CD4-positive, alpha-beta T cell treated with Interferon gamma for 1 hour (primary cell): ENCODE measurements at regions not wholly inside any gene's neighbourhood (a gene's known extent, or its start where the extent isn't known, plus 50 kb on each side); places are given as distances from the start of the nearest gene placed in this dataset.

ENCODE experiments used
- DNase-seq: peaks from one replicate; pipeline ENCODE4 v3.0.0-alpha.2; 2020

DNA sequence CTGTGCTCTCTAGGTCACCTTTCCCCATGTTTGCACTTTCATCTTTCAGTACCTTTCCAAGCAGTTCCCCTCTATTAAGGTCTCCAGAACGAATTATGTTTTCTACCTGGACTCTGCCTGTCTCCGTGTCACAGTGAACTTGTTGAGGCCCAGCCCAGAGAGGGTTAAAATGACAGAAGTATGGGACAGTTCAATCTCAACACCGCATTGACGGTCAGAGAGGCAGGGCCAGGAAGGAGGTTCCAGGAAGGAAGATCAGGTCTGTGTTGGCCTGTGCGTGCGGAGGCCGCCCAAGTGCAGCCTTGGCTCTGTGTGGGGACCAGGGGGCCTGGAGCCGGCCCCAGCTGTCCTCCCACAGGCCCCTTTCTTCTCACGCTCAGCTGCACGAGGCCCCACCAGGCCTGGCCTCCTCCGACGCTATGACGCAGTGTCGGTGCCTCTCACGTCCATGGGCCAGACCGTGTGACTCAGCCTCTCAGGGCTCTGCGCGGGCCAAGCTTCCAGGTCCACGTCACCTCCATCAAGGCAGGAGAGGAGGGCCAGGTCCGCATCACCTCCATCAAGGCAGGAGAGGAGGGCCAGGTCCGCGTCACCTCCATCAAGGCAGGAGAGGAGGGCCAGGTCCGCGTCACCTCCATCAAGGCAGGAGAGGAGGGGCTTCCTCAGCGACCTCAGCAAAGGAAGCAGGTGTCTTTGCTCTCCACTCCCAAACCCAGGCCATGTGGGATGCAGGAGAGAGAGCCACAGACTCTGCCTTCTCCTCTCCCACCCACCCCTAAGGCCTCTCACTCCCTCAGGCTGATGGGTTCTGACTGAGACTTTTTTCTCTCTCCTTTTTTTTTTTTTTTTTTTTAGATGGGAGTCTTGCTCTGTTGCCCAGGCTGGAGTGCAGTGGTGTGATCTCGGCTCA is 83.1 kb downstream of the CPN2 start:
- no peak for DNase-seq

DNA sequence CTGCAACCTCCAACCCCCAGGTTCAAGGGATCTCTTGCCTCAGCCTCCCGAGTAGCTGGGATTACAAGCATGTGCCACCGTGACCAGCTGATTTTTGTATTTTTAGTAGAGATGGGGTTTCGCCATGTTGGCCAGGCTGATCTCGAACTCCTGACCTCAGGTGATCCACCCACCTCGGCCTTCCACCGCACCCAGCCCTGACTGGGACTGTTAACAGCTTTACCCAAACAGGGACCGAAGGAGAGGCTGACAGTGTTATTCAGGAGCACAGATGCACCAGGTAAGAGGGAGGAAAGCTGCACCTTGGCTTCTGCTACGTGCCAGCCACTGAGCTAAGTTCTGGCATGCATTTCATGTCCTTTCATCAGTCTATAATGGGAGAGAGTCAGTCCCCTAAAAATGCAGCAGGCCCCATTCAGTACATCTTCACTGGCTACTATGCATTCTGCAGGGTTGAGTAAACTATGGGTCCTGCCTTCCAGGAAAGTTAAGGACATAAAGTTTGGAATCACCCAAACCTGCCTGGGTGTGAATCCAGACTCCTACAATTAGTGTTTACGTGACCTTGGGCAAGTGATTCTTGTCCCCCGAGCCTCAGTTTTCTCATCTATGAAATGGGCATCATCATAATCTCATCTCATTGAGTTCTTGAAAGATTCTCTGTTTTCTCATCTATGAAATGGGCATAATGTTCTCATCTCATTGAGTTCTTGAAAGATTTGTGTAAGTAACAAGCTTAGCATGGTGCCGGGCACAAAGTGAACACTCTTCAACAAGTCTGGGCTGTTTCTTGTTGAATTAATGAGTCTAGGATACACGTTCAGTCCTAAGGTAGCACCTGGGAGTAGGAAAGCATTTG is 82.2 kb downstream of the CPN2 start:
- no peak for DNase-seq

DNA sequence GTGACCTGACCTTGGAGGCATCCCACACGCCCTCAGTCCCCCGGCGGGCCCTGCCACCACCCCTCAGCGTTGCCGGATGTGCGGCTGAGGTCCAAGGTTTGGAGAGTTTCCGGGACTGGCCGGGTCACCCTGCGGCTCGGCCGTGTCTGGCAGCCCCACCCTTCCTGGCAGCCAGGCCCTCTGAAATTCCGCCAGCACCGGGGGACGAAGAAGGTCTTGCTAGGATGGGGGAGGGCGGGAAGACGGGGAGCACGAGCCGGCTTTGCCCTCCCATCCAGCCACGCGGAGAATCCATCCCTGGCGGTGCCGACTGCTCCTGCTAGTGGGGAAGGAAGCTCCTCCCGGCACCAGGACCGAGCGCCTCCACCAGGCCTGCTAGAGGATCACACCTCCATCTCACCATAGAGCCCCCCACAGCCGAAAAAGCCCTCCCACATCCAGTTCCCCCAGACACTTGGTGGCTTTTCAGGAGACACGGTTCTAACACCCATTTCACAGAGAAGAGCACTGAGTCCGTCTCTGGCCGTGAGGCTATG is 81.5 kb downstream of the CPN2 start:
- no peak for DNase-seq

DNA sequence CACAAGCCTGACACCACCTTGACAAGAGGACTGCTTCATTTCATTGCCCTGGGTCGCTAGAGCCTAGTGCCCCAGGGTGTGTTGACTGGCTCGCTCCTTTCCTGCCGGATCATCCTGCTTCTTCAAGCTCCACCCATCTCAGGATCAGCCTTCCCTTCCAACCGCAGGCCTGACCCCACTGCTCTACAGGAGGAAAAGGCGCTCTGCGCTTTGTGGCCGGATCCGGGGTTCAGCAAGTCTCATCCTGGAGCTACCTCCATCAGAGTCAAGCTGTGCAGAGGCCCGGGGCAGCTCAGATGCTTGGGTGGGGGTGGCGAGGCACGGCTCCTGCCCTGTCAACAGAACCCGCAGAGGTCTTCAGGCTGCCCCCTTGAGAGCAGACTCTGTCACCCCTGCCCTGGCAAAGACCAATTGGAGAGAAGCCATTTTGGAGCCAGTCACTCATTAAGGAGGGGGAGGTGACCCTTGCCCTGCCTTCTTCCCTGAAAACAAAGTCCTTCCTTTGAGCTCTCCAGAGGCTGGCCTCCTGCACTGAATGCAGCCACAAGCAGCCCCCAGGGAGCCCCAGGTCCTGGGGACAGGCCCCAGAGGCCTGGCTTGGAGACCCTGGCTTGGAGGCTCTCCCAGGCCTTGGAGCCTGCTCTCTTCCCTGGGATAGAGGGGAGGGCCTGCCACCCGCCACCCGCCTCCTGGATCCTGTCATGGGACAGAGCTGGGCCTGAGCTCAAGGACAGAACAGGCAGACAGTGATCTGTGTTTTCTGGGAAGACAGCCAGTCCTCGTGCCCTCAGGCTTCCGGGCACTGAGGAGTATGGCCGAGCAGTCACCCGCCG is 80.3 kb downstream of the CPN2 start:
- DNase-seq: no peak

DNA sequence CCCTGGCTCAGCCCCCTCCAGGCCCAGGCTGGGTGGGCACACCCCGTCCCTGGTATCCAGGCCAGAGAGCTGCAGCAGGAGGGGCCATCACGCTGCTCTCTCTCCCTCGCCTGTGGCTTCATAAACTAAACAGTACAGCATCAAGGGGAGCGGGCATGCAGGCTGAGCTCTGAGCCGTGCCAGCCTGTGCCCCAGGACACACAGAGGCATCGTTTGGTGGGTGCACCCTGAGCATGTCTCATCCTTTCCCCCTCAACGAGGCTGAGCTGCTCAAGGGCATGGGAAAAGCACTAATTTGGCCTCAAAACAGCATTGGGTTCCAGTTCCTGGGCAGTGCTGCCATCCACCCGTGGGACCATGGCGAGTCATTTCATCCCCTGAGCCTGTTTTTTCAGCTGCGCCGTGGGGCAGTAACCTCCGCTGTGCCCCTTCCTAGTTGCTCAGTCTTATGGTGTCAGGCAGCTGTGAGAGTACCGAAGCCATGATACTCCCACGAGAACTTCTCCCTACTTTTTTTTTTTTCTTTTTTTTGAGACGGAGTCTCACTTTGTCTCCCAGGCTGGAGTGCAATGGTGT is 79.6 kb downstream of the CPN2 start:
- DNase-seq: no peak

DNA sequence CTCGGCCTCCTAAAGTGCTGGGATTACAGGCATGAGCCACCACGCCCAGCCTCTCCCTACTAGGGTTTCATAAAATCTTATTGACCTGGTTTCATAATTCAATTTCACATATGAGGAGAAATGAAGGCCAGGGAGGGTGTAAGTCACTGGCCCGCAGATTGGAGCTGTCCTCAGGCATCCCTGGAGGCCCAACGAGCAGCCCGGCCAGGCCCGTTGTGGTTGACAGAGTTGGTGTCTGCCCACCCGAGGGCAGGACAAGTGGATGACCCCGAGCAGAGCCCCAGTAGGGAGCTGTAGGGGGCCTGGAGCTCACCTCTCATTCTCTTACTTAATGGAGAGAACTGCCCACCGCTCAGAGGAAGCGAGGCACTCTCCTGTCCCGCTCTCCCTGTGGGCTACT is 78.9 kb downstream of the CPN2 start:
- no peak for DNase-seq

DNA sequence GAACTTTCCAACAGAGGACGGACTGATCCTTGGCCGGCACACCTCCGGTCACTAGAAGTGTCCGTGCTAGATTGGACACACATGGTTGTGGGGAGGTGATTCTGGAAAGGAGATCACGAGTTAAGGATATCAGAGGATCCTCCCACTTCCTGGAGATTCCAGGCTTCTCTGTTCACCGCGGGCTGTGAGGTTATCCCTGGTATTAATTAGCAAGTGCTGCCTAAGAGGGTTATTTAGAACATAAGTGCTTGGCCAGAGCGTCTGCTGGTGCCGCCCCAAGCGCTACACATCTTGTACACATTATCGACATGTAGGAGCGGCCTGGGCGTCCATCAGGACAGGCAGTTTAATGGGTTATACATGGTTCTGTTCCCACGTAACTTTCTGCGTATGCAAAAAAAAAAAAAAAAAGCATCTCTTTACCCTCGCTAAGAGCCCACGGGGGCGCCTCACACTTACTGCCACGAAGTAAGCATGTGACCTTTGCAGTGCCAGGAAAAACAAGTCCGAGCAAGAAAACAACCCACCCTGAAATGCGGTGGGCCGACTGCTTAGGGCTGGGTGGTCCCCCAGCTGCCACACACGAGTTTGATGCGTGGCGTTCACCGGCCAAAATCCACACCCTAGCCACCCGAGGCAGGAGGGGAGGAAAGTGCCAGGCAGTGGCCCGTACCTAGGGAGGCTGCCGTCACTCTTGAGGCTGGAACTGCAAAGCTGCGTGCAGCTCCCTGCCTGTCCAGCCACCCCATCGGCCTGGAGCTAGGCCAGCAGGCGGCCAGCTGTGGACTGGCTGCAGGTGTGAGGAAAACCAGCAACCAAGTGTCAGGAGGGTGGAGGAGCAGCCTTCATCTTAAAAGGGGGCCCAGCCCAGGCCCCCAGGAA is 78.0 kb downstream of the CPN2 start:
- DNase-seq: no peak

DNA sequence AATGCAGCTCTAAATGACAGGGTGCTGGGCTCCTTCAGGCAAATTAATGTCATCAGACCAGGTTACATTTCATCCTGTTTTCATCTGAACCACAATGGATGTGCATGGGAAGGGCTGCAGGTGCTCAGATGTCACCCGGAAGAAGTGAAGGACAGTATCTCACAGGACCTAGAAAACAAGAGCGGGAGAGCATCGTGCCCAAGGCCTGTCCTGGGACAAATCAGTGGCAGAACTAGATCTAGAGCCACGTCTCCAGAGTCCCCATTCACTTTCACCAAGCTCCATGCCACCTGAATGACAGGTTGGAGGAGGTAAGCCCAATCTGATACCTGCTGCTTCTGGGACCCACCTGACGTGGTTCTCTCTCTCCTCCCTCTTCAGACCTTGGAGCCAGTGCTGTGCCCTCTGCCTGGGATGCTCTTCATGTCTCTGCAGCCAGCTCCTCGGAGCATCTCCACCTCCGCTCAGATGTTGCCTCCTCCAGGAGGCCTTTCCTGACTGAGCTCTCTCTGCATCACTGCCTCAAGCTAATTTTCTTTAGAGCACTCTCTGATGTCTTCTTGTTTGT is 77.3 kb downstream of the CPN2 start:
- DNase-seq: no peak

DNA sequence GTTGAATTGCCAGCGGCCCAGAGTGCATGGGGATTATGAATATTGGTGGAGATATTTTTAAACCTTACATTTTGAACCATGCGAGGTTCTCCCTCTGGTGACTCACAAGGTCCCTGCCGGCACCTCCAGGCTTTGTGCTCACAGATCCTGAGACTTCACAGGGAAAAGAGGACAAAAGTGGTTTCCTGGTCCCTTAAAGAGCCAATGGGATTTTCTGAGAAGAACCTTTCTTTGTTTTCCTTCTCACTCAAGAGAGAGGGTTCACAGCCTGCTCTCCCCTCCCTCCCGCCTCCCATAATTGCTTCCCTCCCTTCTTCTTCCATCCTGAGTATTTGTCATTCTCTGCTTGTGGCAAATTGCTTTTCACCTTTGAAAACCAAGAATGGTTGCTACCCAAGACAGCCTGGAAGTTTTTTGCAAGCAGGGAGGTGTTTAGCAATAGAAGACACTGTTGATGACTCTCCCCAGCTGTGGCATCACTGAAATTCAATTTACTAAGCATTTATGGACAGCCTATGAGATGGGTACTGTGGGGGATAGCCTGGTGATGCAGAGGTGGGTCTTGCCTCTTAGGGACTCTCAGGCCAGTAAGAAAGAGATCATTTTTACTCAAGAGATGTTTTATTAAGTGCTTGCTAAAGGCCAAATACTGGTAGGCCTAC is 76.6 kb downstream of the CPN2 start:
- DNase-seq: no peak

DNA sequence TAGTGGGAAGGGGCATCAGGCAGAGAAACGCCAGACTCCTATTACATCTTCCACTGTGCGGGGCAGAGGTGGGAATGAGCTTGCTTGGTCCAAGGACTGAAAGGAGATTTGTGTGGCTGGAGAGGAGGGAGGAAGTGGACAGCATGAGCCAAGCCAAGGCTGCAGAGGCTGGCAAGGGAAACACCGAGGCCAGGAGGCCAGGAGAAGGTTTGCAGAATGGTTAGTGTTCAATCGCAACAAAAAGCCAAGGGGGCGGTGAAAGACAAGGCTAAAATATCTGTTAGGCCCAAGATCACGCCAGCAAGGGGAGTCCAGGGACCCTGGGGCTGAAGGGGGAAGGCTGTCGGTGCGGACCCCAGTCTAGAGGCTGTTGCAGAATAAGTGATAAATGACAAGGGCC is 75.8 kb downstream of the CPN2 start:
- no peak for DNase-seq

DNA sequence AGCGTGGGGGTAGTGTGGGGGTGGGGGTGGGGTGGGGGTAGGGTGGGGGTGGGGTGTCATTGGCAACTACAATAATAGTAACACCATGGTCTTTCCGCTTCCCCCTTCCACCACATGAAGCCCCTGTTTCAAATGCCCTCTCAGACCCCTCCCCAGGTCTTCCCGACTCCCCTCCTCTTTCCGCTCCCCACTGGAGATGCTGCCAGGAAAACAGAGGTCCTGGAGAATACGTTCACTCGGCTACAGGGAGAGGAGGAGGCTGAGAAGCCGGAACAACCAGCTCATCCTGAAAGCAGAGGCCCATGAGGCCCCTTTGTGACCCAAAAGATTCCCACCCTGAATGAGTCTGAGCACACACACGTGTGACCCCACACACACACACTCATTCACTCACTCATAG is 75.4 kb downstream of the CPN2 start:
- DNase-seq: no peak

DNA sequence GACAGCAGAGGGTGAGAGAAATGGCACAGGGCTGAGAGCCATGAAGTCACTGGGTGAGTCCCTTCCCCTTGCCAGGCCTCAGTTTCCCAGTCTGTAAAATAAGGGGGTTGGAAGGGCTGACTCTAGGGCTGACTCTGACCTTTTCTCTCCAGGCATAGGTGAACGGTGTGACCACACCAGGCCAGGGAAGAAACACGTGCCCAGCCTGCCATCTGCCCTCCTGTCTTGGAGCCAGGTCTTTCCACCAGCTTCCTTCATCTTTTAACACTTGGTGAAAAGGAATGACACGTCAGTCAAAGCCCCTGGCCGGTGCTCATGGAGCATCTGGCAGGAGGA is 74.4 kb downstream of the CPN2 start:
- no peak for DNase-seq

DNA sequence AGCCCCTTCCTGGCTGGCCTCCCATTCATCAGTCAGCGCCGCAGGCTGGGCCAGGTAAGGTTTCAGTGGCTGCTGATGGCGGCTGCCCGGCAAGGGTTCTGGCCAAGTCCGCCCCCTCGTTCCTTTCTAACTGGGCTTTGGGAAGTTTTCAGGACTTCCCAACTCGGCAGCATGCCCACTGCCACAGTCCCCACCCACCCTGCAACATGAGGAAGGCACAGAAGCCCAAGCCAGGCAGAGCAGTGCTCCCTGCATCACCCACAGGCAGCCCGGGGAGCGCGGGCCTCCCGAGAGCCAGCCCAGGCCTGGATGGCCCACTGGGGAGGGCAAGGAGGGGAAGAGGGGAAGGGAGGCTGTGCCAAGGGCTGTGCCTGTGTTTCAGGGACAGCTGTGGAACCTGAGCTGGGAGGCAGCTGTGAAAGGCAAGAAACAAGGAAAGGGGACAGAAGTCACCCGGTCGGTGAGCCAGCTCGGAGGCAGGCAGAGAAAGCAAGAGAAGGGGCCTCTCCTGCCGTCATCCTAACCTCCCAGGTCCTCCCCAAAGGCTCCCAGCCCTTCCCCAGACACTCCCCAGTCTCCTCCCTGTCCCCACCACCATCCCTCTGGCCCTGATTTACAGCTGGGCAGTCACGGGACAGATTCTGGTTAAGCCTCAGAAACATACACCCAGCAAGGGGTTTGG is 73.9 kb downstream of the CPN2 start:
- no peak for DNase-seq

DNA sequence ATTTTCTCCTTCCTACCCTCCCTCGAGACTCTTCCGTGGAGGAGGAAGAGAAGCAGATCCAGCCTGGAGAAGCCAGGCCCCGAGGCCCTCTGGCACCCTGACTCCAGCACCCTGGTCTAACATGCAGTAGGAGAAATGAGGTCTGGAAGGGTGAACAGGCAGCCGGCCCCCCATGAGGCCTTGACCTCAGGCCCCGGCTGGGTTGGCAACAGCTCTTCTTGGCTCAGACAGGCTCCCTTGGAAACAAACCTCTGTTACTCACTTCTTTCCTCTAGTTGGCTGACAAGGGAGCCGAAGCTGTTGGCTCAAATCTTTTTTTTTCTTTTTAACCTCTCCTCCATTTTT is 73.4 kb downstream of the CPN2 start:
- DNase-seq: no peak

DNA sequence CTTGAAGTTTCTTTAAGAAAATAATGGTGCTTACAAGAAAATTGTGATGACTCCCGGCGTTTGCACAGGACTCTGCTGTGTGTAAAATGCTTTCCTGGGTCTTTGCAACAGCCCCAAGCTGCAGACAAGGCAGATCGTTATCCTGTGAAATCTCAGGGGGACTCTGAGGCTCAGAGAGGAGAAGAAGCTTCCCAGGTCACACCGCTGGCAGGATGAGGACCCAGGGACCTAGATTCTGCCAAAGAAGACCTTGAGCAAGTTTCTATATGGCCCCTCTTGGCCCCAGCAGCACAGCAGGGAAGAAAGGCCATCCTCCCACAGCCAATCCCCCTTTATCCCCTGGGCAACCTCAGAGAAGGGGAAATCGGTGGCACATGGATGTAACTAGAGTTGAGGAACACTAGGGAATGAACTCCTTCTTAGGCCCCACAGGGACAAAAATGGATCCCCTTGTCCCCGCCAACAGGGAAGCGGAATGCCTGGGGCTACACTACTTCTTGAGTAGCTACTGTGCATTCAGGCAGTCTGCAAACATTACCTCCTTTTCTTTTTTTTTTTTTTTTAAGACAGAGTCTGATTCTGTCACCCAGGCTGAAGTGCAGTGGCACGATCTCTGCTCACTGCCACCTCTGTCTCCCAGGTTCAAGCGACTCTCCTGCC is 72.8 kb downstream of the CPN2 start:
- DNase-seq: no peak

DNA sequence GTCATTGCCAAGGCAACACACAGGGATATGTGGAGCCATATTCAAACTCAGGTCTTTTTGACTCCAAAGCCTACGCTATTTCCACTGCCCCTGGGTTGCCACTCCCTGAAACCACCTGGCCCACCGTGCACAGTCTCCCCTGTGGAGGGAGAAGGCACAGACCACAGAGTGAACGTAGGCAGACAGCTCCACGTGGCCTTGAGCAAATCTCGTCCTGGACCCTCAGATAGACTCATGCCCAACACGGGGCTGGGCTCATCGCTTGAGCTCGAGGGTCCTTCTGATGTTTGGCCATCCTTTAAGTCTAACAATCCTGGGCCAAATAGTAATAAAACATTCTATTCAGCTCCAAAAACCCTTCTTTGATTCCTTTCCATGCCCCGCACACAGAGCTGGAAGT is 72.0 kb downstream of the CPN2 start:
- no peak for DNase-seq

DNA sequence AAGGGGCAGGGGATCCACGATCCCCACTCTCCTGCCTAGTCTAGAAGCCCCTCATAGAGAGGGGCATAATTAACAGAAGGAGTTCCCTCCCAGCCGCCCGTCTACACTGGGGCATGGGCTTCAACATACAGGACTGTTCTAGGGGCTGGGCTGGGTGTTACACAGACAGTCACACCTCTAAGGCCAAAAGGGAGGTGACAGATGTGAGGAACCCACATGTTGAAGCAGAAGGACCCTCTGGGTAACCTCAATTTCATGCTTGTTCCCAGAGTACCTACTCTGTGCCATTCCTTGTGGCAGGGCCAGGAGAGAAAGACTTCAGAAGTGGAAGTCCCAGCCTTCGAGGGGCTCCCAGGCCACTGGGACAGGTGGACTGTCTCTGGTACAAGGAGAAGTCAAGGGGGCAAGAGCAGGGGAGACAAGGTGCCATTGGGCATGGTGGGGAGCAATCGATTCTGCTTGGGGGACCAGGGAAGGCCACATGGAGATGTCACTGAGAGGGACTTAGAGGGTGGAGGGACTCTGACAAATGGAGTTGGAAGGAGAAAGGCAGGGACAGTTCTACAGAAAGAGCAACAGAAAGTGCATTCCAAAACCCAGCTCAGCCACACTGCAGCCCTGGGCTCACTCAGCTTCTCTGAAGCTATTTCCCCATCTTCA is 71.3 kb downstream of the CPN2 start:
- DNase-seq: no peak

DNA sequence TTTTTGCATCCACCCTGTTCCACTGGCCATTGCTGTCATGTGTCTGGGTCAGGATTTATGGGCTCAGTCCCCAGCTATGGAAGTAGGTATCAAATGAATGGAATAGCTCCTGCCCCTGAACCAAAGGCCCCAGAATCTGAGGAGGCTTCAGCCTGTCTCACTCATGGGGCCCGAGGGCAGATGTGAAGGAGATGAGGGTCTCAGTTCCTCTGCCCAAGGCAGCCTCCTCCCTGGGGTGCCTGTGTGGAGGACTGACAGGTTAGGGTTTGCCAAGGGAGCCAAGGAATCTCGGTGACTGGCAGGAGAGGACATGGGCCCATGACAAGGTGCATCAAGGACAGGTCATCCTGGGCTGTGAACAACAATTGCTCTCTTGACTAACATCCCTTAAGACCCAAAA is 70.4 kb downstream of the CPN2 start:
- DNase-seq: no peak

DNA sequence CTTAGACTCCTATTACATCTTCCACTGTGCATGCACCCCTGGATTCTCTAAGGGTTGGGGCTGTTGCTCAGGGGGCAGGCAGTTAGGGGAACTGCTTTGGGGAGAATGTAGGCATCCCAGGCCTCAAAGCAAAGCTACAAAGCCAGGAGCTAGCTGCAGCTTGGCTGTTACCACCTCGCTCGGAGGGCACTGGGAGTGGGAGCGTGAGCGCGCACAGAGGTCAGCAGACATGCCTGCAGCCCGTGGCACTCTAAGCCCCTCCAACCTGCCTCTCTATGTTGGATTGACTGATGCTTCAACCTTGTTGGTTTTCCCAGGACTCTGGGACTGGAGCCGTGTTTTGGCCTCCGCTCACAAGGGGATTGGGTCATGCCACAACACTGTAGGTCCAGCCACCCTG is 69.8 kb downstream of the CPN2 start:
- DNase-seq: no peak
